ENCODE measurements at regions not wholly inside any gene's neighbourhood (a gene's known extent, or its start where the extent isn't known, plus 50 kb on each side); places are given as distances from the start of the nearest gene placed in this dataset.

- H3K27me3 ChIP-seq (ENCODE audit: control insufficient read depth, insufficient read depth, low read length) = no peaks in the 10 kb centered on the region
- no peak for DNase-seq
- no peak overlapping the region for H3K4me3 ChIP-seq (ENCODE audit: insufficient read depth, low read depth, low read length)
- H3K36me3 ChIP-seq (replicated peaks; ENCODE audit: control insufficient read depth, insufficient read depth, low read length) = no peaks in the 10 kb centered on the region
Observed at GRCh38 chr20:54415967-54416366, 59.4 kb upstream of the DOK5 start.

GRCh38 chr20:54416770-54417169 lies 58.6 kb upstream of the DOK5 start:
- no peak overlapping the region for H3K4me3 ChIP-seq (ENCODE audit: insufficient read depth, low read depth, low read length)
- no peak for DNase-seq
- no peaks in the 10 kb centered on the region for H3K27me3 ChIP-seq (ENCODE audit: control insufficient read depth, insufficient read depth, low read length)
- no peaks in the 10 kb centered on the region for H3K36me3 ChIP-seq (replicated peaks; ENCODE audit: control insufficient read depth, insufficient read depth, low read length)

GRCh38 chr20:54419531-54419930 lies 55.9 kb upstream of the DOK5 start:
- Histone ChIP-seq H3K4me3 (ENCODE audit: insufficient read depth, low read depth, low read length) (no peak overlapping the region), H3K27me3 (ENCODE audit: control insufficient read depth, insufficient read depth, low read length) (no peaks in the 10 kb centered on the region), H3K36me3 (replicated peaks; ENCODE audit: control insufficient read depth, insufficient read depth, low read length) (no peaks in the 10 kb centered on the region)
- DNase-seq = no peak

Measured in H7 (cell line).